CD4-positive, alpha-beta T cell treated with Interleukin-15 for 1 hour (primary cell): ENCODE measurements at regions not wholly inside any gene's neighbourhood (a gene's known extent, or its start where the extent isn't known, plus 50 kb on each side); places are given as distances from the start of the nearest gene placed in this dataset.
"Not testable (repeated sequence)": the region's sequence is repeated elsewhere in the genome, so short reads cannot be mapped to it uniquely, and the experiment has no call there.

Experiments used
- DNase-seq: peaks from one replicate; pipeline ENCODE4 v3.0.0-alpha.2; 2020

DNA sequence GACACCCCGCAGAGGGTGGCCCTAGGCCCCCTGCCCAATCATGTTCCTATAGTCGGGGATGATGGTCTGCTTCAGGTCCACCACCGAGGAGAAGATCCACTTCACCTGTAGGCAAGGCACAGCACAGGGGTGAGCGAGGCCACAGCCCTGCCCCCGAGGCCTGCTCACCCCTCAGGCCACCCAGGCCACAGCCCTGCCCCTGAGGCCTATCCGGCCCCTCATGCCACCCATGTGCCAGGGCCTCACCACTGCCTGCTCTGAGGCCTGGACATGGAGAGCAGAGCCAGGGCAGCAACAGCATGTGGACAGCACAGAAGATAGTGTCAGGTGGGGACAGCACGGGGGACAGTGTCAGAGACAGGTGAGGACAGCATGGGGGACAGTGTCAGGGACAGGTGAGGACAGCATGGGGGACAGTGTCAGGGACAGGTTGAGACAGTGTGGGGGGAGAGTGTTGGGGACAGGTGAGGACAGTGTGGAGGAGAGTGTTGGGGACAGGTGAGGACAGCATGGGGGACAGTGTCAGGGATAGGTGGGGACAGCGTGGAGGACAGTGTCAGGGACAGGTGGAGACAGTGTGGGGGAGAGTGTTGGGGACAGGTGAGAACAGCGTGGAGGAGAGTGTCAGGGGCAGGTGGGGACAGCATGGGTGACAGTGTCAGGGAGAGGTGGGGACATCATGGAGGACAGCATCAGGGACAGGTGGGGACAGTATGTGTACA is 239.7 kb downstream of the TMEM121 start:
- no peak for DNase-seq

DNA sequence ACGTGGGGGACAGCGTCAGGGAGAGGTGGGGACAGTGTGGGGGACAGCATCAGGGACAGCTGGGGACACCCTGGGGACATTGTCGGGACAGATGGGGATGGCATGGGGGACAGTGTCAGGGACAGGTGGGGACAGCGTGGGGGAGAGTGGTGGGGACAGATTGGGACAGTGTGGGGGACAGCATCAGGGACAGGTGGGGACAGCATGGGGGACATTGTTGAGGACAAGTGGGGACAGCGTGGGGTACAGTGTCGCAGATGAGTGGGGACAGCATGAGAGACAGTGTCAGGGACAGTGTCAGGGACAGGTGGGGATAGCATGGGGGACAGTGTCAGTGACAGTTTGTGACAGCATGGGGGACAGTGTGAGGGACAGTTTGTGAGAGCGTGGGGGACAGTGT is 240.9 kb downstream of the TMEM121 start:
- DNase-seq: no peak

DNA sequence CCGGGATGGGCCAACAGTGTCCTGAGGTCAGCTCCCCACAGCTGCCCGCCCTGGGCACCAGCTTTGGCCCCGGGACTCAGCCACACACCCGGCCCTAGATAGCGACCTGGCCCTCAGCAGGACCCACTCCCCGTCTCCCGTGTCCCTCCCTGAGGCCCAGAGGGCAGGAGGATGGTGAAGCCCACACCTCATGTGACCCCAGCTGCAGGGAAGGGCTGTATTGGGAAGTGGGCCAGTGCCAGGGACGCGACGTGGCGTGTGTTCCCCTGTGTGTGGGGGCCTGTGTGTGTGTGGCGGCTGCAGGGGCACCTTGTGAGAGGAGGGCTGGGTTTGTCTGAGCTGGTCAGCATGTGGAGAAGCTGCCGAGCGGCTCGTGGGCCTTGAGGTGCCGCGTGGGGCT is 241.7 kb downstream of the TMEM121 start:
- DNase-seq: not testable (repeated sequence)

GRCh38 chr14:105769061-105769730 is 242.8 kb downstream of the TMEM121 start:
- not testable (repeated sequence) for DNase-seq

- DNase-seq: not testable (repeated sequence)
These were observed 244.3 kb downstream of the TMEM121 start for GRCh38 chr14:105770619-105771216.

GRCh38 chr14:105771261-105772226 is 245.2 kb downstream of the TMEM121 start:
- not testable (repeated sequence) for DNase-seq

GRCh38 chr14:105772710-105773250 is 246.4 kb downstream of the TMEM121 start:
- DNase-seq: not testable (repeated sequence)

- no peak for DNase-seq
These were observed 247.2 kb downstream of the TMEM121 start for GRCh38 chr14:105773584-105773983.

- no peak for DNase-seq
These were observed 247.6 kb downstream of the TMEM121 start for GRCh38 chr14:105774001-105774400.

DNA sequence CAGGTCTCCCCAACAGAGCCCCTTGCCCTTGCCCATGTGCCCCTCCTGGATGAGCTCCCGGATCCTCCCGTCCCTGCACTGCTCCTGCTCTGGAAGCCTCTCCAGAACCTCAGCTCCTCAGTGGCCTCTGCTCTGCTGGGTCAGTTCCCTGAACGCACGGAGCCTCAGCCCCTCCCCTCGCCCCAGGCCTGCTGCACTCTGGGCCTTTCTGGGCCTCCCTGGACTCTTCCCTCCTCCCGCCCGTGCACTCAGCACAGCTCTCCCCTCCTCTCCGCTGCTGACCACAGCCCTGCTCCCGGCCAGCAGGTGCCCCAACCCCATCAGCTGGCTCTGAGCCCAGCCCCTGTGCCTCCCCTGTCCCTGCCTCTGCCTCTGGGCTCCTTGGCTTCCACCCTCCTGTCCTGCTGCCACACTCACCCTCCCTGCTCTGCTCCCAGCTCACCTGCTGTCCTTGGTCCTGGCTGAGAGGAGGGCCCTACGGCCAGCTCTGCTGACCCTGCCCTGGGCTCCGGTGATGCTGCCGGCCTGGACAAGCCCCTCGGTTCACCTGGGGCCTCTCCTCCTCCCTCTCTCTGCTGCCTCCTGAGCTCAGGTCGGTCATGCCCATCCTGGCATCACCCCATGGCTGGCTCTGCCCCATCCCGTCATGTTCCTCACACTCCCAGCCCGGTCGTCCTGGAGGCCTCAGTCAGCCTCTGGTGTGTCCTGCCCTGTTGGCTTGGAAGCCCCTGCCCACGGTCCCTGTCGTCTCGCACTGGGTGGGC is 248.4 kb downstream of the TMEM121 start:
- not testable (repeated sequence) for DNase-seq

- DNase-seq: not testable (repeated sequence)
These were observed 249.1 kb downstream of the TMEM121 start for GRCh38 chr14:105775349-105775923.

DNA sequence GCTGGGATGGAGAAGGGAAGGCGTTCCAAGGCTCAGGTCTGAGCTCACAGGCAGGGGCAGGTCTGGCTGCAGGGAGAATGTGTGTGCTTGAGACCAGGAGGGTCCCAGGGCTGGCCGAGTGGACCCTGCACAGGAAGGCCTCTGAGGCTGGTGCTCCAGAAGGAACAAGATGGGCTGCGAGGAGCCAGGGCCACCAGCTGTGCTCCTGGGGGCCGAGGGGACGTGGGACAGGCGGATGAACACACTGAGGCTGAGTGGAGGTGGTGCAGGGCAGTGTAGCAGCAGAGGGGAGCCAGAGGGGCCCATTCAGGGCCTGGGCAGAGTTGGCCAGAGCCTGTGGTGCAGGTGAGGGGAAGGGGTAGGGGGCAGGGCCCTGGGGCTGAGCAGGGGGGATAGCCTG is 249.7 kb downstream of the TMEM121 start:
- DNase-seq: not testable (repeated sequence)

DNA sequence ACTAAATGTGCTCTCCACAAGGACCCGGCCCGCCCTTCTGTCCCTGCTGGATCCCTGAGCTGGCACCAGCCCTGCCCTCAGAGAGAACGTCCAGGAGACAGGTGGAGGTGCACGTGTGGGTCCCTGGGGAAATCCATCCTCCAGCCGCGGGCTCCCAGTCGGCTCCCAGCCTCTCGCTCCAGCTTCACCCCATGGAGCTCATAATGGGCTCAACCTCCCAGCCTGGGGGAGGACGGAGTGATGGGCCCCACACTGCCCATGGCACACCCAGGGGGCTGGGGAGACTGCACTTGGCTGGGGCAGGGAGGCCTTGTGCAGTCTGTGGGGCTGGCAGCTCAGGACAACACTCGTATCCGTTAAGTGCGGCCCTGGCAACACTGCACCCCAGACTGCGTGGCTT is 250.5 kb downstream of the TMEM121 start:
- DNase-seq: no peak

GRCh38 chr14:105783707-105784106 is 257.3 kb downstream of the TMEM121 start:
- no peak for DNase-seq

DNA sequence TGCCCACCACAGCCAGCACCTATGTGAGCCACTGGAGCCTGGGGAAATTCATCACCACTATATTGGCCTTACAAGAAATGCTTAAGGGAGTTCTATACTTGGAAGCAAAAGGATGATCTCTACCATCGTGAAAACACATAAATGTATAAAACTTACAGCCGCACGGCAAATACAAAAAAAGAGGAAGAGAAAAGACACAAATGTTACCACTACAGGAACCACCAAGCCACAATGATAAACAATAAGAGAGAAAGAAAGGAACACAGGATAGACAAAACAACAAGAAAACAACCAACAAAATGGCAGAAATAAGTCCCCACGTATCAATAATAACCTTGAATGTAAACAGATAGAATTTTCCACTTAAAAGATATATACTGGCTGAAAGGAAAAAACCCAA is 267.5 kb downstream of the TMEM121 start:
- DNase-seq: no peak

- no peak for DNase-seq
These were observed 271.2 kb downstream of the TMEM121 start for GRCh38 chr14:105797546-105797945.

GRCh38 chr14:105805701-105806100 is 279.3 kb downstream of the TMEM121 start:
- DNase-seq: no peak

DNA sequence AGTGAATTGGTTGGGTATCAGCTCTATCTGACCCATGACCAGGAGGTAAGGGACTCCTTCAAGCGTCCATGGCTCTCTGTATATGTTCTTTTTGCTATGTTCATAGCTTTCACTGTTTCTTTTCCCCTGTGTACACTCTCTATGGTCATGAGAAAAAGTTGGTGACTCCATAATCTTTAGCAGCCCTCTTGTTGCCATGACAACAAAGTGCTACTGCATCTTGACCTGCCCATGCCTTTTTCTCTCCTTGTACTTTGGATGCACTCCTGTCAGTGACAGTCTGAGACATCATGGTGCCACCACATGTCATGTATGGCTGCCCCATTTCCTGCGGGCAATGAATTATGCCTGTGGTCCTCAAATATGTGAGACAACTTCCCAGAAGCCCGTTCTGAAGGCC is 280.2 kb downstream of the TMEM121 start:
- no peak for DNase-seq

DNA sequence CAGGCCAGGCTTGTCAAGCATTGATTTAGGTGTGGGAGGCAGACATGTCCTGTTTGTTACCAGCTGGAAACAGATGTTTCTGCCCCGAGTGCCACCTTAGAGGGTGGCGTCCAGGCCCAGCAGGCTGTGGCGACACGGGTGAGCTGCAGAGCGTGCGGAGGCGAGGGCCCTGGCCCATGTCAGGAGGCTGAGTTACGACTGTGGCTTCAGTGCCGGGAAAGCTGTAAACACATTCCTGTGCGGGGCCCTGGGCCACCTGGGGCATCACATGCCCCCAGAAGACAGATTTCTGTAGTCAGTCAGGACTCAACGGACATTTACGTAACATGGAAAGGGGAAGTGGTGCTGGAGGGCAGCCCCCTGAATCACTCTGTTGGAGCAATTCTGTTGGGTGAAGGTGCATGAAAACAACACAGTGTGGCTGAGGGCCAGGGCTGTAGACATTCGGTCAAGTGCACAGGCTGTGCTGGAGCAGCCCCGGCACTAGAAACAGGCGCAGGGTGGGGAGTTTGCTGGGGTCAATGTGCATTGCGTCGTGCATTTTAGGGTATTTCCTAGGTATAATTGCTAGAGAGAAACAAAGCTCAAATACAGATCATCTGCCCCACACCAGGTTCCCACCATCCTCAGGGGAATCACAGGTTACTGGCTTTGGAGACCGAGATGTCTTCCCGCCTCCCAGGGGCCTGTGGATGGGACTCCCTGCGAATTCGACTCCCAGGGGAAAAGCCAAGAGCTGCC is 291.8 kb downstream of the TMEM121 start:
- peak; percentile 88 for DNase-seq

DNA sequence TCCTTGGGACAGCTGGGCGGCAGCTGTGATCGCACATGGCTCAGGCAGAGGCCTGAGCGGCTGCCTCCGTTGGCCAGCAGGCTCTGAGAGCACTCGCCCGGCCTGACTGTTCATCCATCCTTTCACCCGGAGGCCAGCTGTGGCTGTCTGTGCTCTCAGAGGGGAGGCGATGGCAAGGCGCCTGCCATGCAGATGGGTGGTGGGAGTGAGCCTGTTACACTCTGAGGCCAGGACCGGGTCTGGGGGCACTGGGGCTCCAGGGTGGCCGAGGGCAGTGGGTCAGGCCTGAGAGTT is 292.3 kb downstream of the TMEM121 start:
- no peak for DNase-seq

- DNase-seq: no peak
These were observed 303.8 kb downstream of the TMEM121 start for GRCh38 chr14:105830171-105830570.
